HCT116 (cell line): ENCODE measurements at regions not wholly inside any gene's neighbourhood (a gene's known extent, or its start where the extent isn't known, plus 50 kb on each side); places are given as distances from the start of the nearest gene placed in this dataset.

Source experiments
- CEBPB ChIP-seq: IDR thresholded peaks from 2 replicates; pipeline ENCODE4 v1.6.1; 2012; ENCODE audit warnings: low read depth
- CTCF ChIP-seq, 3 experiments: fragments of 200-600 bp in 1 of 3; sonication (generic) in 1 of 3; IDR thresholded peaks in 2 of 3; conservative IDR thresholded peaks in 1 of 3; 2 replicates each; pipeline ENCODE4 v1.5.1; 2012 to 2017; ENCODE audit warnings: low read depth in 2 of 3, low read length in 2 of 3, antibody characterized with exemption in 1 of 3, borderline replicate concordance in 1 of 3, control low read depth in 1 of 3, mild to moderate bottlenecking in 1 of 3, mixed read lengths in 1 of 3, mixed run types in 1 of 3, moderate library complexity in 1 of 3; ENCODE audit not compliant: insufficient read depth in 1 of 3
- EGR1 ChIP-seq: IDR thresholded peaks from 2 replicates; pipeline ENCODE4 v1.6.1; 2012; ENCODE audit warnings: low read depth
- EZH2 ChIP-seq: fragments of 200-600 bp; sonication (generic); IDR thresholded peaks from 2 replicates; pipeline ENCODE4 v1.6.1; 2017; ENCODE audit warnings: antibody characterized with exemption, mixed run types
- JUND ChIP-seq: IDR thresholded peaks from 2 replicates; pipeline ENCODE4 v1.6.1; 2012
- POLR2AphosphoS5 ChIP-seq: IDR thresholded peaks from 2 replicates; pipeline ENCODE4 v1.6.1; 2011; ENCODE audit warnings: mild to moderate bottlenecking, low read depth, low read length, moderate library complexity
- SP1 ChIP-seq: IDR thresholded peaks from 2 replicates; pipeline ENCODE4 v1.6.1; 2012; ENCODE audit warnings: low read depth
- TCF7L2 ChIP-seq: IDR thresholded peaks from 2 replicates; pipeline ENCODE4 v1.7.0; 2011; ENCODE audit warnings: borderline replicate concordance, inconsistent platforms; ENCODE audit not compliant: insufficient read depth, insufficient read length; ENCODE audit errors: extremely low read depth
- YY1 ChIP-seq: IDR thresholded peaks from 2 replicates; pipeline ENCODE4 v1.6.1; 2011; ENCODE audit warnings: low read length, low read depth, moderate library complexity, mild to moderate bottlenecking; ENCODE audit not compliant: insufficient replicate concordance; ENCODE audit errors: extremely low read depth
- TF ChIP-seq, protein P1 (sequence below): IDR thresholded peaks from 2 replicates; pipeline ENCODE4 v1.6.1; 2011; ENCODE audit warnings: mild to moderate bottlenecking, low read length, moderate library complexity; ENCODE audit not compliant: insufficient replicate concordance; ENCODE audit errors: extremely low read depth

- no peak for TF ChIP-seq CTCF (IDR thresholded peaks at IDR 0.05 in 2 of 3, conservative IDR thresholded peaks at IDR 0.05 in 1 of 3; ENCODE audit: borderline replicate concordance in 1 of 3, insufficient read depth in 1 of 3, low read depth in 2 of 3, low read length in 2 of 3)
- no peak for TF ChIP-seq CEBPB
- no peak for TF ChIP-seq EGR1
- no peak for TF ChIP-seq JUND
- no peak for TF ChIP-seq TCF7L2
- no peak for TF ChIP-seq YY1
- TF ChIP-seq EZH2 = no peak
- no peak for TF ChIP-seq POLR2AphosphoS5
- TF ChIP-seq SP1 = no peak
- TF ChIP-seq, protein P1, sequence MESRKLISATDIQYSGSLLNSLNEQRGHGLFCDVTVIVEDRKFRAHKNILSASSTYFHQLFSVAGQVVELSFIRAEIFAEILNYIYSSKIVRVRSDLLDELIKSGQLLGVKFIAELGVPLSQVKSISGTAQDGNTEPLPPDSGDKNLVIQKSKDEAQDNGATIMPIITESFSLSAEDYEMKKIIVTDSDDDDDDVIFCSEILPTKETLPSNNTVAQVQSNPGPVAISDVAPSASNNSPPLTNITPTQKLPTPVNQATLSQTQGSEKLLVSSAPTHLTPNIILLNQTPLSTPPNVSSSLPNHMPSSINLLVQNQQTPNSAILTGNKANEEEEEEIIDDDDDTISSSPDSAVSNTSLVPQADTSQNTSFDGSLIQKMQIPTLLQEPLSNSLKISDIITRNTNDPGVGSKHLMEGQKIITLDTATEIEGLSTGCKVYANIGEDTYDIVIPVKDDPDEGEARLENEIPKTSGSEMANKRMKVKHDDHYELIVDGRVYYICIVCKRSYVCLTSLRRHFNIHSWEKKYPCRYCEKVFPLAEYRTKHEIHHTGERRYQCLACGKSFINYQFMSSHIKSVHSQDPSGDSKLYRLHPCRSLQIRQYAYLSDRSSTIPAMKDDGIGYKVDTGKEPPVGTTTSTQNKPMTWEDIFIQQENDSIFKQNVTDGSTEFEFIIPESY = no peak
Observed at GRCh38 chr12:126397071-126397581, 1331.9 kb downstream of the AACS start.
